Liver (tissue), 8 donors: ENCODE measurements at regions not wholly inside any gene's neighbourhood (a gene's known extent, or its start where the extent isn't known, plus 50 kb on each side); places are given as distances from the start of the nearest gene placed in this dataset.
A peak's percentile ranks its signal among the peaks of the same experiment; 100 is the strongest.

Experiments
- DNase-seq: peaks from one replicate; pipeline ENCODE4 v3.0.0-alpha.2; 2017; ENCODE audit warnings: low spot score
- H3K27ac ChIP-seq, 2 donors: one replicate each; pipeline ENCODE4 v1.7.0; 2013; ENCODE audit warnings: inconsistent platforms in 2 of 2, low read length in 2 of 2, control low read depth in 1 of 2, low read depth in 1 of 2, mild to moderate bottlenecking in 1 of 2
- H3K27me3 ChIP-seq, 4 donors: one replicate each; pipeline versions ENCODE4 v1.6.1 to v1.7.0; 2013; ENCODE audit warnings: low read length in 3 of 4, inconsistent platforms in 1 of 4, mild to moderate bottlenecking in 1 of 4, moderate library complexity in 1 of 4; ENCODE audit not compliant: control insufficient read depth in 4 of 4, insufficient read depth in 4 of 4
- H3K36me3 ChIP-seq, 4 donors: one replicate each; pipeline versions ENCODE4 v1.6.1 to v1.7.0; 2013; ENCODE audit warnings: low read length in 3 of 4, mild to moderate bottlenecking in 3 of 4, low read depth in 1 of 4, moderate library complexity in 1 of 4; ENCODE audit not compliant: control insufficient read depth in 4 of 4, insufficient read depth in 3 of 4
- H3K4me1 ChIP-seq, 4 donors: one replicate each; pipeline versions ENCODE4 v1.6.1 to v1.7.0; 2013; ENCODE audit warnings: low read length in 3 of 4, mild to moderate bottlenecking in 3 of 4, moderate library complexity in 1 of 4; ENCODE audit not compliant: control insufficient read depth in 4 of 4, insufficient read depth in 4 of 4
- H3K4me3 ChIP-seq, 3 donors: one replicate each; pipeline versions ENCODE4 v1.6.1 to v1.7.0; 2013; ENCODE audit warnings: low read length in 3 of 3, control low read depth in 1 of 3, low read depth in 1 of 3, mild to moderate bottlenecking in 1 of 3
- H3K9ac ChIP-seq, 2 donors: one replicate each; pipeline ENCODE4 v1.7.0; 2013; ENCODE audit warnings: low read length in 2 of 2, mild to moderate bottlenecking in 2 of 2, moderate library complexity in 2 of 2, control low read depth in 1 of 2, low read depth in 1 of 2
- H3K9me3 ChIP-seq, 4 donors: one replicate each; pipeline versions ENCODE4 v1.6.1 to v1.7.0; 2013; ENCODE audit warnings: low read length in 3 of 4; ENCODE audit not compliant: control insufficient read depth in 4 of 4
- ATF3 ChIP-seq: IDR thresholded peaks from 2 replicates; pipeline ENCODE4 v1.6.1; 2016; ENCODE audit warnings: antibody characterized with exemption
- CTCF ChIP-seq: fragments of 150-350 bp; IDR thresholded peaks from 2 replicates; pipeline ENCODE4 v1.5.1; 2017; ENCODE audit warnings: improper control_type of control experiment, low read depth, low read length; ENCODE audit not compliant: missing input control
- FOXA1 ChIP-seq: IDR thresholded peaks from 2 replicates; pipeline ENCODE4 v1.6.1; 2016; ENCODE audit warnings: antibody characterized with exemption
- FOXA2 ChIP-seq: IDR thresholded peaks from 2 replicates; pipeline ENCODE4 v1.6.1; 2016; ENCODE audit warnings: antibody characterized with exemption
- GABPA ChIP-seq, 2 donors: IDR thresholded peaks in 1 of 2; conservative IDR thresholded peaks in 1 of 2; 2 replicates each; pipeline ENCODE4 v1.6.1; 2016; ENCODE audit warnings: antibody characterized with exemption in 2 of 2, mild to moderate bottlenecking in 1 of 2, moderate library complexity in 1 of 2
- HNF4A ChIP-seq, 2 donors: conservative IDR thresholded peaks; 2 replicates each; pipeline ENCODE4 v1.6.1; 2016; ENCODE audit warnings: antibody characterized with exemption in 2 of 2, mild to moderate bottlenecking in 2 of 2
- HNF4G ChIP-seq: IDR thresholded peaks from 2 replicates; pipeline ENCODE4 v1.6.1; 2016; ENCODE audit warnings: antibody characterized with exemption
- JUND ChIP-seq, 2 donors: IDR thresholded peaks; 2 replicates each; pipeline ENCODE4 v1.6.1; 2016; ENCODE audit warnings: antibody characterized with exemption in 2 of 2
- MAX ChIP-seq: IDR thresholded peaks from 2 replicates; pipeline ENCODE4 v1.6.1; 2016; ENCODE audit warnings: antibody characterized with exemption
- NR2F2 ChIP-seq: IDR thresholded peaks from 2 replicates; pipeline ENCODE4 v1.6.1; 2016; ENCODE audit warnings: antibody characterized with exemption
- REST ChIP-seq: IDR thresholded peaks from 2 replicates; pipeline ENCODE4 v1.6.1; 2016; ENCODE audit warnings: antibody characterized with exemption, mild to moderate bottlenecking
- RXRA ChIP-seq, 2 donors: IDR thresholded peaks; 2 replicates each; pipeline ENCODE4 v1.6.1; 2017 to 2018; ENCODE audit warnings: antibody characterized with exemption in 2 of 2, mild to moderate bottlenecking in 1 of 2
- SP1 ChIP-seq: IDR thresholded peaks from 2 replicates; pipeline ENCODE4 v1.6.1; 2018; ENCODE audit warnings: antibody characterized with exemption, mild to moderate bottlenecking
- TAF1 ChIP-seq: conservative IDR thresholded peaks from 2 replicates; pipeline ENCODE4 v1.6.1; 2016; ENCODE audit warnings: antibody characterized with exemption, mild to moderate bottlenecking
- YY1 ChIP-seq: IDR thresholded peaks from 2 replicates; pipeline ENCODE4 v1.6.1; 2016; ENCODE audit warnings: antibody characterized with exemption, mild to moderate bottlenecking
- ZBTB33 ChIP-seq: IDR thresholded peaks from 2 replicates; pipeline ENCODE4 v1.6.1; 2016; ENCODE audit warnings: antibody characterized with exemption
- WGBS: extraction: QIAGEN DNeasy Blood & Tissue Kit; methylation state at CpG from one replicate; pipeline ENCODE4 v1.1.7; 2013; 5-methylcytosine and 5-hydroxymethylcytosine counted together
- donor health status: healthy.
- donor health status: healthy.
- donor health status: healthy.
- donor health status: healthy.
- donor health status: healthy.

GRCh38 chrX:51798701-51799100 is 55.5 kb downstream of the GSPT2 start:
- TF ChIP-seq JUND (IDR thresholded peaks at IDR 0.05) (no peak), NR2F2 (no peak), TAF1 (no peak), REST (no peak), GABPA (IDR thresholded peaks at IDR 0.05 in 1 of 2, conservative IDR thresholded peaks at IDR 0.05 in 1 of 2) (no peak), RXRA (IDR thresholded peaks at IDR 0.05) (no peak), SP1 (no peak), FOXA2 (no peak), HNF4G (no peak), YY1 (no peak), ZBTB33 (no peak), MAX (no peak), CTCF (no peak)
- H3K4me3 ChIP-seq: no peak overlapping the region
- H3K27ac ChIP-seq: no peak overlapping the region
- peaks cover 0 to 1% (median 0%) of the 10 kb centered on the region in 4 donors for H3K4me1 ChIP-seq
- DNase-seq: no peak
- H3K9me3 ChIP-seq: no peaks in the 10 kb centered on the region
- no peaks in the 10 kb centered on the region for H3K36me3 ChIP-seq
- H3K27me3 ChIP-seq: no peaks in the 10 kb centered on the region
- H3K9ac ChIP-seq: no peak overlapping the region

GRCh38 chrX:51802917-51803688 is 59.9 kb downstream of the GSPT2 start:
- H3K27me3 ChIP-seq: no peaks in the 10 kb centered on the region
- DNase-seq: peak; percentile 34
- under 1% methylated on average over 26 of the region's 26 CpGs for WGBS
- peaks cover 0 to 3% (median 1%) of the 10 kb centered on the region in 4 donors for H3K4me1 ChIP-seq
- peak overlapping the region in 1 of 2 donors; percentile 66 for H3K9ac ChIP-seq
- no peaks in the 10 kb centered on the region for H3K9me3 ChIP-seq
- peak overlapping the region; percentile 59 to 69 for H3K27ac ChIP-seq
- peak overlapping the region; percentile 63 to 97 (median 96) for H3K4me3 ChIP-seq
- H3K36me3 ChIP-seq: peaks cover 0 to 2% (median 0%) of the 10 kb centered on the region in 4 donors
- TF ChIP-seq NR2F2 (no peak), FOXA2 (no peak), GABPA (IDR thresholded peaks at IDR 0.05 in 1 of 2, conservative IDR thresholded peaks at IDR 0.05 in 1 of 2) (peak; percentile 83 to 93), MAX (no peak), JUND (IDR thresholded peaks at IDR 0.05) (no peak), SP1 (no peak), ATF3 (no peak), TAF1 (peak; percentile 55), RXRA (IDR thresholded peaks at IDR 0.05) (no peak), ZBTB33 (no peak), HNF4G (no peak), FOXA1 (no peak), REST (no peak), HNF4A (conservative IDR thresholded peaks at IDR 0.05) (no peak)
